Cerebellar nuclear complex (tissue), 1 donor: ENCODE measurements at regions not wholly inside any gene's neighbourhood (a gene's known extent, or its start where the extent isn't known, plus 50 kb on each side); places are given as distances from the start of the nearest gene placed in this dataset.
"Not testable (repeated sequence)": the region's sequence is repeated elsewhere in the genome, so short reads cannot be mapped to it uniquely, and the experiment has no call there.

Experiments used
- DNase-seq, 2 experiments: peaks; one replicate each; lab custom pipeline; 2025; lab: John Stamatoyannopoulos, UW

GRCh38 chr15:36406366-36406765, 173.1 kb upstream of the CDIN1 start:
- DNase-seq = no peak

DNA sequence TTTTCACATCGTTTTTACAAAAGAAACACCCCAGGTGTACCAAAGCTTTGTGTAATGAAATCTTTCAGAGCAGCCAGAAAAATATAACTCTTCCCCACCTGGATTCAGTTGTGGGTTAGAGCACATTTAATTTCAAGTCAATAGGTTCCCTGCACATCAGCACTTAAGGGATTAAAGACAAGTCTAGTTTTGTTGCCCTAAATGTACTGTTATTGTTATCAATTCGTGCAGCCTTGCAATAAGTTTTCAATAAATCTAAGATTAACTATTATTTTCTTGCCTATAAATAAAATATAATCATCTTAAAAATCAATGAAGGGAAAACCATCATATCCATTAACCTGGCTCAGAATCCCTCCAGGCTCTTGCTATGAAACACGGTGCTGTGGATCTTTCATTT, 172.5 kb upstream of the CDIN1 start:
- no peak for DNase-seq

DNA sequence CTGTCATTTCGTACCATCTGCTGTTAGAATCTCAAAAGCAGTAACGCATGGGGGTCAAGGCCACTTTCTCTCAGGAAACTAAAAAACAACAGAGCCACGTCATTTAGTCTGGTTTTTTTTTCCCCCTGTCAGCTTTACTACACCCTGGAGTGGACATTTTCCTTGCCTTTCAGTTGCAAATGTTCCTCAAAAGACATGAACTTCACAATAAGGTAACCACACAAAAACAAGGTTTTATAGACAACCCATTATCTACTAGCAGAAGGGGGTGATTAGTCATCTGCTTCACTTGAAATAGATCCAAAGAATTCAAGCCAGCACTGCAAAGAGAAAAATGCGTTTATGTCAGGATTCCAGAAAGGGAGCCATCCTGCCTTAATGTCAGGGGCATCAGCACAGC, 171.8 kb upstream of the CDIN1 start:
- no peak for DNase-seq

- DNase-seq = no peak
These were observed 169.6 kb upstream of the CDIN1 start for GRCh38 chr15:36409819-36410218.

DNA sequence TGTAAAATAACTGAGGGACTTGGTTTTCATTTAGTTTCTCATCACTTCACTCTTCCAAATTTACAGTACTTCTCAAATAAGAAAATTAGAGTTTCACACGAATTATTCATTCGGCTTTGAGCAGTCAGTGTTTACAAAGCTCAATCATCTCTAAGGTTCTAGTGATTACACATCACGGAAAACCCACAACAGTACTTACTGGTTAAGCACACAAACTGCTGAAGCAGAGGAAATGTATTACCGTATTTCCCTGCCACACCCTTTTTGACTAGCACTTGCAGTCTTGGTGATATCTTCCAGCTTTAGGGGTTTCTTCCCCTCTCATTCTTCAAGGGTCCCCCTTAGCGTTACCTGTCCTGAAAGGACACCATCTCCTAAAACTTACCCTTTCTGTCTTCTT, 164.8 kb upstream of the CDIN1 start:
- DNase-seq = no peak

DNA sequence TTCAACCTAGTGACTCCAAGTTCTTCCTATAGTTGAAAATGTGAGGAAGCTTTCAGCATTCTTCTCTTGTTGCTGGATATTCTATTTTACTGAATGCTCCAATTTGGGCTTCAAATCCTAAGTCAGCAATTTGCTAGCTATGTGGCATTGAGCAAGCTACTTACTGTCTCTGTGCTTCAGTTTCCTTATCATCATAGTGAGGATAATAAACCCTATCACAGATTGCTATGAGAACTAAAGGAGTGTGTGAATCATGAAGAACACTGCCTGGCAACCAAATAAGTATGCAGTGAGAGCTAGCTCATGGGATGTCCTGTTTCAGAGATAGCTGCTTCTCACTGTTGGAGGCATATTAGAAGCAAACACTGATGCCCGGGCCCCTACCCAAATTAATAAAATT, 163.8 kb upstream of the CDIN1 start:
- DNase-seq = no peak

DNA sequence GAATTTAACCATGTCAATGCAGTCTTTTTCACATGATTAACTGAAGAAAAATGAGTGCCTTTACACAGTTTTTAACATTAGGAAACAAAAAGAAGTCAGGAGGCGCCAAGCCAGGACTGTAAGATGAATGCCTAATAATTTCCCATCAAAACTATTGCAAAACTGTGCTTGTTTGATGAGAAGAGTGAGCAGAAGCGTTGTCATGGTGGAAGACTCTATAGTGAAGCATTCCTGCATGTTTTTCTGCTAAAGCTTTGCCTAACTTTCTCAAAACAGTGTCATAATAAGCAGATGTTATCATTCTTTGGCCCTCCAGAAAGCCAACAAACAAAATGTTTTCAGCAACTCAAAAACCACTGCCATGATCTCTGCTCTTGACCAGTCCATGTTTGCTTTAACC, 156.8 kb upstream of the CDIN1 start:
- DNase-seq = no peak

DNA sequence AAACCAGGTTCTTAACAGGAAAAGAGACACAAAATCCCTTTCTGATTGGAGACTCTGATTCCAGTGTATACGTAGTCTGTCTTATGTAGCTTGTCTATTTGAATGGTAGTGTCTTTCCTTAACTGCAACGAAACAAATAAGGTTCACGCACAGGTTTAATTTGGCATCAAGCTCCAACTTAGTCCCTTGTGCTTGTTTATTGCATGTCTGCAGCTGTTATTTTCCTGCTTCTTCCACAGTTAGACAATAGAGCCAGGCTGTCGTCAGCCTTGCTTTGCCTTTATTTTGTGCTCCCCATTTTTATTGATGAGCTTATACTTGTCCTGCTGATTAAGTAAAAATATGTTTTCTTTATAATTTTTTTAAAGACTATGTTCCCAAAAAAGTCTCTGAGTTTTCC, 152.7 kb upstream of the CDIN1 start:
- DNase-seq = no peak

- DNase-seq = no peak
These were observed 151.2 kb upstream of the CDIN1 start for GRCh38 chr15:36428102-36428845.

DNA sequence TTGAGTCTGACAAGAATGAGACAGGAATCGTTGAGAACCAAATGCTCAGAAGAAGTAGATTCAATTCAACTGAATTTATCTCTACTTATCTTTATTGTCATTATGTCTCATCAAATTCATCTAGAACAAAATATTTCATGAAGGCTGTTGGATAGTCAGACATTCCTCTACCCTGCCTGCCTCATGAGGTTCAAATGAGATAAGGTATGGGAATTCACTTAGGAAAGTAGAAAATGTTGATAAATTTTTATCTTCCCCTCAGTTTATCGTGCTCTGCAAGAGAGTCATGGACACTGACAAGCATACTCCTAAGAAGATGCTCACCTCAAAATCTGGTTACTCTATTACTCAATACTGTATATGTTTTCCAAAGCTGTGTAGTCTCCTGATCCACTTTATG, 149.7 kb upstream of the CDIN1 start:
- no peak for DNase-seq

DNA sequence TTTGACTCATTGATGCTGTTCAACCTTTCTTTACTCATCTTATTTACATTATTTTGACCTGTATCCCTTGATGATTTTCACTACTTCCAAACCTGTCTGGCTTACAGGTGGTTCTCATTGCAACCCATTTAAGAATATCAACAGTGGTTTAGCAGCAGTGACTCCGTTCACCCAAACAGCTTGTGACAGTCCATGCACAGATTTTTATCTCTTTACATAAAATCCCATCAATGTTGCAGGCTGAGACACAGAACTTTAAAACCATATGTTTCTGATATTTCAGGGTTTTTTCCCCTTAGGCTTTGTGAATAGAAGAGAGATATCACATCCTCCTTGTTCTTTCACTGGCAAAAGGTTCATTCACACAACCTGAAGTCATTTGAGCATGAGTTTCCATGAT, 149.1 kb upstream of the CDIN1 start:
- no peak for DNase-seq

- no peak for DNase-seq
These were observed 148.6 kb upstream of the CDIN1 start for GRCh38 chr15:36430726-36431265.

DNA sequence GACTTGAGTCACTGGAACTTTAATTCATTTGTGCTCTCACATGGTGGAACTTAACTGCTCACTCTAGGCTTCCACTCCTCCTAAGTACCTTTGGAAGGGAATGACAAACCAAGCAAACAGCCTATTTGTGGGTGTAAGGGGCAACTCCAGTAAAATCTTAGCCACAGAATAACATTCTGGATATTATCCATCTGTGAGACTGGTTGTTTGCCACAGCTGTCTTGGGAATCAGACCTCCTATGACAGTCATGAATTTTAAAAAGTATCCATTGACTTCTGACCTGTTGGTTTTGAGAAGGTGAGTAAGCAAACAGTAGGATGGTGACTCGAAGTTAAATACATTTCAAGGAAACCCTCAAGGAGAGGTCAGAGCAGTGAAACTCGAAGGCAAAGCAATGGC, 147.3 kb upstream of the CDIN1 start:
- DNase-seq = no peak

- no peak for DNase-seq
These were observed 145.2 kb upstream of the CDIN1 start for GRCh38 chr15:36434177-36434576.

DNA sequence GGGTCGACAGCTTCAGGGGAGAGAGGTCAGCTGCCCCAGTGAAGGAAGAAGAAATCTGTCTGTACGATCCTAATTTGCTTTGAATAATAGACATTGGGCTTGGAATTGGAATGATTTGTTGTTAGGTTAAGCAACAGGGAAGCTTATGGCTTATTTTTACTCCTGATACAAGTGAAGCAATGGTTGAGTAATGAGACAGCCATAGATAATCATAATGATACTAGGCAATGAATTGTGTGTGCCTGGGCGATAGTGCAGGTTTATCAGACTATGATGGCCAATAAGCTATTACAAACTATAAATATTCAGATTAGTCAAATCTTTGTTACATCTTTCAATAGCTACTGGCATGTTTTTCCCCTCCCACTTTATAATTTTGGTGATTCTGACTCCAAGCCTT, 140.9 kb upstream of the CDIN1 start:
- DNase-seq = no peak

- no peak for DNase-seq
These were observed 132.1 kb upstream of the CDIN1 start for GRCh38 chr15:36447373-36447772.

GRCh38 chr15:36448418-36448817, 131.0 kb upstream of the CDIN1 start:
- no peak for DNase-seq

DNA sequence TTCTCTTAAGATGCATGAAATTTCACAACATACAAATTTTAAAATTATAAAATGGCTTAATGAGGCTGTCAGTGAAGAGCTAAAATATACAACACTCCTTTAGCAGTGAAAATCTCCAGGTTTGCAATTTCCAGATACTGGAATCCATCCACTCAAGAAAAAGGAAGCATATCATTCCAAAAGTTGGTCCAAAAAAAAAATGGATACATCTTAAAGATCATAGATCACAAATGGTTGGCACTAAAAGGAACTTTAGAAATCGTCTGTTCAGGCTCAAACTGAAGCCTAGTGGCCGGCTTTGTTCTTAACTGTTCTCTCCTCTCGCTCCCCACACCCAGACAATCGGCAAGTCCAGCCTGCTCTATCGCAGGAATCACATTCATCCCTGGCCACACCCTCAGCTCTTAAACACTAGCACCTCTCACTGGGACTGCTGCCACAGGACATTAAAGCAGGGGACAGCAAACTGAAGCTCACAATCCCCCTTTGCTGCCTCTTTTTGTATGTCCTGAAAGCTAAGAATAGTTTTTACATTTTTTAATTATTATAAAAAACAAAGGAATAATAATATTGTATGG, 130.3 kb upstream of the CDIN1 start:
- DNase-seq = no peak

DNA sequence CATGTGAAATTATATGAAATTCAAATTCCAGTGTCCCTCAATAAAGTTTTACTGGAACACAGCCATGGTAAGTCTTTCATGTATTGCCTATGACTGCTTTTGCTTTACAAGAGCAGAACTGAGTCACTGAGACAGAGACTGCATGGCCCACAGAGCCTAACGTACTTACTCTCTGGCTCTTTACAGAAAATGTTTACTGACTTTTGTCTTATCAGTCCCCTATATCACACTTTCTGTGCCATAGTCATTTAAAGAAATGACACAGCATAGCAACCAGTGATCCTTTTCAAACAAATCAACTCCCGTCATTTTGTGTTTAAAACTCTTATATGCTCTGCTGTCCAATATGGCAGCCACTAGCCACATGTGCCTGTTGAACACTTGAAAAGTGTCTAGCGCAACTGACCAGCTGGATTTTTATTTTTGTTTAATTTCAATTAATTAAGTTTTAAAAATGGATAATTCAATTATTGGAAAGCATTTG, 129.7 kb upstream of the CDIN1 start:
- no peak for DNase-seq

GRCh38 chr15:36454244-36454643, 125.2 kb upstream of the CDIN1 start:
- not testable (repeated sequence) for DNase-seq

DNA sequence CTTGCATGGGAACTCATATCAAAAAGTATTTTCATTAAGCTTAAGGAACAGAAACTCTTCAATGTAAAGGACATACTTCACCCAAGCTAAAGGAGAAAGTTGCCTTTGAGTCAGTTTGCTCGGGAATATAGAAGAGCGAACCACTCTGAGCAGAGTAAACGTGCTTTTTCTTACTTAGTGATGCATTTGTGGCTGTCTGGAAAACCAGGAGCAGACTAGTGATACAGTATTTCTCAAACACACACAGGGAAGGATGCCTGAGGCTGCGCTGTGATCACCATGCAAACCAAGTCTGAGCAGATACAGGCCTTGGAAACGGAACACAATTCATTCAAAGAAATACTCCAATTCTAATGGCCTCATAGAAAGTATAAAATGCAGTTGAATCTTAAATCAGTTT, 121.0 kb upstream of the CDIN1 start:
- no peak for DNase-seq

DNA sequence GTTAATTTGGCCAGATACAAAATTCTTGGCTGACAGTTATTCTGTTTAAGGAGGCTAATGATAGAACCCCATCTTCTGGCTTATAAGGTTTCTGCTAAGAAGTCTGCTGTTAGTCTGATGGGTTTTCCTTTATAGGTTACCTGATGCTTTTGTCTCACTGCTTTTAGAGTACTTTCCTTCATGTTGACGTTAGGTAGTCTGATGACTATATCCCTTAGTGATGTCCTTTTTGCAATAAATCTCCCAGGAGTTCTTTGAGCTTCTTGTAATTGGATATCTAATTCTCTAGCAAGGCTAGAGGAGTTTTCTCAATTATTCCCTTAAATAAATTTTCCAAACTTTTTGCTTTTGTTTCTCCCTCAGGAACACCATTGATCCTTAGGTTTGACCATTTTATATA, 114.1 kb upstream of the CDIN1 start:
- no peak for DNase-seq

DNA sequence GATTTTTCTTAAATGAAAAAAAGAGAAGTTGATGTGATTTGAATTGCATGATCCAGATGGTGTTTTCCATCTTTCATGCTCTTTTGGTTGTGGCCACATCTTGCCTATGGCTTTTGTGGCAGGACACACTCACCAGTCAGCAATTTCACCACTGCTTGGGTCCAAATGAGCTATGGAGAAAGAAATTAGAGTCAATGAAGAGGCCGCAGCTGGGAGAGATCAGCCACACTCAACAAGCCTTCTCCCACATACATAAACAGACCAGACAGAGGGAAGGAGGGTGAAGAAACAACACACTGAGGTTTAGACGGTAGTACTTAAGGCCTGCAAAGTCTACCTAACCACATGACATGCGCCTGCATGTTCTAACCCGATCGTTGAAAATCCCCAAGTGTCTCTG, 110.7 kb upstream of the CDIN1 start:
- DNase-seq = no peak
